HG03025 (cell line): ENCODE measurements at regions not wholly inside any gene's neighbourhood (a gene's known extent, or its start where the extent isn't known, plus 50 kb on each side); places are given as distances from the start of the nearest gene placed in this dataset.
A peak's percentile ranks its signal among the peaks of the same experiment; 100 is the strongest.

ENCODE experiments used
- ATAC-seq: cut with Tn5 transposase; IDR thresholded peaks from one replicate; pipeline ENCODE4 v1.9.1; 2021; ENCODE audit warnings: mild to moderate bottlenecking, moderate library complexity; ENCODE audit not compliant: unreplicated experiment, low FRiP score

DNA sequence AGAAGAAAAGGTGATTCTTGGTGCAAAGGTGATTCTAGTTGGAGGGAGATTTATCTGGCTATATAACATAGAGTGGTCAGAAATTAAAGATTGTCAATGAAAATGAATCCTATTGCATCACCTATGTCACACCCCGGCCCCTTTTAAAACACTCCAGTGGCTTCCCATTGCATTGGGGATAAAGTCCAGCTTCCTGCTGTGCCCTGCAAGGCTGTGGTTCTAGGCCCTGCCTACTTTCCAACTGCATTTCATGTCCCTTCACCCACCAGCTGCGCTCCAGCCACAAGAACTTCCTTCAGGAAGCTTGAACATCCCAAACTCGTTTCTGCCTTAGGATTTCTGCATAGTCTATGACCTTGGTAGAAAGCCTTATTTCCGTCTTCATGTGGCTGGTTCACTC is 118.7 kb upstream of the UMPS start:
- no peak for ATAC-seq

DNA sequence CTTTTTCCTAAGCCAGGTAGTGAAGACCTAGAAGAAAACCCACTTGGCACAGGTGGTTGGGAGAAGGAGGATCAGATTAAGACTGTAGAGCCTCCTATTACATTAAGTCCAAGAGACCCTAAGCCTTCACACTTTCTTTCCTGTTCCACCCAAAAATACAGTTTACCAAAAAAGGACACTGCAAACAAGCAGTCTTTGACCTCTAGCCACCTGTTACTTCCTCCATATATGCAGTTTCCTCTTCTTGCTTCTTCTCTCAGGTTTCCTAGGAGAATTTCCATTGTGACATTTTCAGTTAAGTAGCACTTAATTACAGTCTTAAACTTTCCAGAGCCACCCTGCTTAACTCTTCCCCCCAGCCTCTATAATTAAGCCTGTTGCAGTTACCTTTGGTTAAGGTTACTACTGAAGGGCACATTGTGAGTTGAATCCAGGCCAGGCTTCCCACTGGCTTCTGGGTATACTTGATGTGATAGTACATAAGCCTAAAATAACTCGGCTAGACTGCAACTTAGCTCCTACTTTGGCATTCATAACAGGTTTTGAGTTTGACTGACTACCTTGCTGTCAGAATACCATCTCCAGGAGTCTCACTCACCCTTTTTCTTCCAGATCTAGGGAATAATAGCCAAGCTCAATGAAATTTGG is 114.2 kb upstream of the UMPS start:
- no peak for ATAC-seq

DNA sequence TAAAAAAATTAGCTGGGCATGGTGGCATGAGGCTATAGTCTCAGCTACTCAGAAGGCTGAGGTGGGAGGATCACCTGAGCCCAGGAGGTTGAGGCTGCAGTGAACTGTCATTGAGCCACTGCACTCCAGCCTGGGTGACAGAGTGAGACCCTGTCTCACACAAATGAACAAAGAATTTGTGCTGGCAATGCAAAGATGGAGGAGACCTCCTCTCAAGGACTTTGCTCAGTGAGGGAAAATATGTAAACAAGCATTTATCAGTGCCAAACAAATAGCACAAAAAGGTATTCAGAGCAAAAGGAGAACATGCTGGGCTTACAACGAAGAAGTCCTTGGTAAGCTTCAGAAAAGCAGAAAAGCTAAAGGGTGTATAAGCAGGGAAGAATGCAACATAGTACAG is 113.1 kb upstream of the UMPS start:
- ATAC-seq = no peak

DNA sequence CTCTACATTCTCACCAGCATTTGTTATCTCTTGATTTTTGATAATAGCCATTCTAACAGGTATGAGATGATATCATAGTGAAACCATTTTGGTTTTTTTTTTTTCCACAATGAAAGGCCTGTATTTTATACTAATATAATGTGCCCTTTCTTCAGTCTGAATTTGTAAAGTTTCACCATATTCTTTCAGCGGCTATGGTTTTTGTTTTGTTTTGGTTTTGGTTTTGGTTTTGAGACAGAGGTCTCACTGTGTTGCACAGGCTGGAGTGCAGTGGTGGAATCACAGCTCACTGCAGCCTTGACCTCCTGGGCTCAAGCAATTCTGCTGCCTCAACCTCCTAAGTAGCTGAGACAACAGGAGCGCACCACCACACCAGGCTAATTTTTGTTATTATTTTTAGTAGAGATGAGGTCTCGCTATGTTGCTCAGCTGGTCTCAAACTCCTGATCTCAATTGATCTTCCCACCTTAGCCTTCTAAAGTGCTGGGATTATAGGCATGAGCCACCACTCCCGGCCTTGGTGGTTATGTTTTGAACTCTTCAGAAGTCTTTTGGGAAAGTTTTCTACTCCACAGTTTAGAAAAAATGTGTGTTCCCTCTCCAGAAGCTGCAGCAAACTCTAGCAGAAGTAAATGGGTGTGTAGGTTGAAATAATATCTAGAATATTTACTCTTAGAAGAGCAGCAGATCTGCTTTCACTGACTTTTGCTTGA is 110.2 kb upstream of the UMPS start:
- no peak for ATAC-seq

DNA sequence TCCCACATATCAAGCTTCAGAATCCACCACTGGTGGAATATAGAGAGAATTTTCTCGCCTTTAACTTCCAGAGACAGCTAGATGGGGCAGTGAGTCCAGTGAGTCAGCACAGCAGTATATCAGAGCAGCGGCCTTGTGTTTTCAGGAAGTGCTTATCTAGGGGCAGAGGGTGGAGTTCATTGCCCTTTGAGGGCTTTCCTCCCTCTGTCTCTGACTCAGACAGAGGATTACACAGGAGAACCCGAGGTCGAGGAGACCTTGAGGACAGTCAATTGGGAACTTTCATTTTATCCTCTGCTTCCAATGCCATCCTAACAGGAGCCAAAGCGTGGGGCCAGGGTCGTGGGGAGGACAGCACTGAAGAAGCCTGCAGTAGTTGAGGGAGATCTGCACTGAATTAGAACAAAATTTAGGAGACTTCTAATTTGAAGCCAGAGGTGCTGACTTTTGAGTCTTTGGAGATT is 109.6 kb upstream of the UMPS start:
- ATAC-seq = peak; percentile 53

DNA sequence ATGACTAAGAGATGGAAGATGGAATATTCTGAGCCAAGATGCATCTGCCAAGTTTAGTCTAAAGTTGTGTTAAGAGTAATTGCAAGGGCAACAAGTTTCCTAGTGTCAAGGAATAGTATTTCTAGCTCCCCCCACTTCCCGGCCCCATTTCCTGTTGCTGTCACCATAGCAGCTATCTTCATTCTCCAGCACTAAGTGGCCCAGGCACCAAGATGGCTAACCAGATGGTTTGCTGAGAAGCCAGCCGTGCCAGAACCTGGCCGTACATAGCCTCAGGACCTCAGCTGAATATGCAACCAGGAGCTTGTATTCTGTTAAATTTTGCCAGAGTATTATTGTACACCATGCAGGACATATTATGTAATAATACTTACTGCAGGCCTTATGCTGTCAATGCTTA is 108.8 kb upstream of the UMPS start:
- no peak for ATAC-seq

DNA sequence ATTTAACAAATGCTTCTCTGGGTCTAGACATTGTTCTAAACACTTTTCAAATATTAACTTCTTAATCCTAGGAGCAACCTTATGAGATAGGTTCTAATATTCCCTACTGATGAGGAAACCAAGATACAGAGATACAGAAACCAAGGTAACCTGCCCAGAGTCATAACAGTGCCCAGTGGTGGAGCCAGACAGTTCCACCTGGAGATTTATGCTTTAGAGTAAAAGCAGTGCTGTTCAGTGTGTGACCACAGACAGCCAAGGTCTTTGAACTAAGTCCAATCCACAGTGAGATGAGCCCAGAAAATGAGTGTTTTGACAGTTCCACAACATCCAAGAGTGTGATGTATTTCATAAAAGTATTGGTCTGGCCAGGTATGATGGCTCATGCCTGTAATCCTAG is 105.2 kb upstream of the UMPS start:
- ATAC-seq = no peak

DNA sequence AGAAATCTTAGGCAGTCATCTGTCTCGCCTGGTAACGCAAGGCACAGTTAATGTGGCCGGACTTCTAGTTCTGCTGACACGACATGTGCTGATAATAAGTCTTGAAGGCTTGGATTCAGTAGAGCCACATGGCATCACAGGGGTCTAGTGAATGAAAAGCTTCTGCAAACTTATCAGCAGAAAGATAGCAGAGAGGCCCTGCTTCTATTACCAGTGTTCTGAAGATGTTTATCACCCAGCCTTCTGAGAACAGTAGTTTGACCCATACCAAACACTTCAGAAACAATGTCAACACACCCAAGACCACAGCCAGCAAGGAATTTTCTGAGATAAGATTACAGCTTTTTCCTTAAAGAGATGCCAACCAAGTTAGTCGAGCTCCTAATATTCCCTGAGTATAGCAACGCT is 102.7 kb upstream of the UMPS start:
- ATAC-seq = no peak

DNA sequence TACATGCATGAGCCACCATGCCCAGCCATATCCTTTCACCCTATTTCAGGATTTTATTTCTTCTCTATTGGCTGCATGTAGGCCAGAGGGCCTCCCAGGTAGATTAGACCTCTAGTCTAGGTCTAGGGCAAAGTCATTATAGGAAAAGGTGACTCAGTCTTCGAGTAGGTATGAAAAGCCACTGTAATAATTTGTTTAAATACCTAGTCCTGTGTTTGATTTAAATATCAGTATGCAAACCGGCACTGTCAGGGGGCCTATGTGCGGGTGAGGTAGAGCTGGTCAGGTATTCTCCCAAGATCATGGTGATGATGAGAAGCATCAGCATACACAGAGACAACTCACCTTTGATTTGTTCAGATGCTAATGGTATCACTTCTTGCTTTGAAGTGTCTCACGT is 101.4 kb upstream of the UMPS start:
- ATAC-seq = no peak

DNA sequence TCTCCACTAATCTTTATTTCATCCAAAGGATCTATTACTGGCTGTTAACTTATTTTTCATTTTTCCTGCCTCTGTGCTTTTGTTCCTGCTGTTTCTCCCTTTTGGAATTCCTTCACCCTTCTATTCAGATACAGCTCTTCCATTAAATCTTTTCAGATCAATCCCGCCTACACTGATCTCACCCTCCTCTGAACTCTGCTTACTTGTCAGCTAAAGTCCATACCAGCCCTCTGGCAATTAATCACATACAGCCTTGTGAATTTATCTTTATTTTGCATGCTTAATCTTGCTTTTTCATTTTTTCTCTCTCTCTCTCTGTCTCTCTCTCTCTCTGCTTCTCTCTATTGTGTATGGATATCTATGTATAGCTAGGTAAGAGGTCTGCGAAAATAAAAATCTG is 100.8 kb upstream of the UMPS start:
- no peak for ATAC-seq

DNA sequence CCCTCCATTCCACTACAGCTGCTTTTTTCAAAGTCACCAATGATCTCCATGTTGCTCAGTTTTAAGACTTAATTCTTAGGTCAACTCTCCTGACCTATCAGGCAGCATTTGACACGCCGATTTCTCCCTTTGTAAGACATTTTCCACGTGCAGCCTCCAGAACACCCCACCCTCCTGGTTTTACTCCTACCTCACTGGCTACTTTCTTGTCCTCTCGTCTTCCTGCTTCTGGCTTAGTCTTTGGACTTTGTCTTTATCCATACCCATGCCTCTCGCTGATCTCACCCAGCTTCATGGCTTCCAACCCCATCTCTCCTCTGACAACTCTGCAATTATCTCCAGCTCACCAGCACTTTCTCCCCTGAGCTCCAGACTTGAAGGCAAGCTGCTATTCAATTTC is 99.3 kb upstream of the UMPS start:
- no peak for ATAC-seq

DNA sequence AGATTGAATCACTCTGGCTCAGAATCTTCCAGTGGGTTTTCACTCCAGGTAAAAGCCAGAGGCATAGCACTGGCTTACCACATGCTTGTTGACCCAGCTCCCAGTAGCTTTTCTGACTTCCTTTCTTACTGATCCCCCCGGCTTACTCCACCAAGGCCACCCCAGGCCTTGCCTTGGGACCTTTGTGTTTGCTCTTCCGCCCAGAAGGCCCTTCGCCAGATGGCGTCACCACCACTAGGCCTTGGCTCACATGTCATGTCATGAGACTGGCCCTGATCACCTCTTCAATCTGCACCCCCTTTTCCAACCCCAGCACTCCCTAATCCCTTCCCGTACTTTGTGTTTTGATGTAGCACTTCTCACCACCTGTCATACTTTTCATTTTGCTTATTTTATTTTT is 98.5 kb upstream of the UMPS start:
- ATAC-seq = no peak

DNA sequence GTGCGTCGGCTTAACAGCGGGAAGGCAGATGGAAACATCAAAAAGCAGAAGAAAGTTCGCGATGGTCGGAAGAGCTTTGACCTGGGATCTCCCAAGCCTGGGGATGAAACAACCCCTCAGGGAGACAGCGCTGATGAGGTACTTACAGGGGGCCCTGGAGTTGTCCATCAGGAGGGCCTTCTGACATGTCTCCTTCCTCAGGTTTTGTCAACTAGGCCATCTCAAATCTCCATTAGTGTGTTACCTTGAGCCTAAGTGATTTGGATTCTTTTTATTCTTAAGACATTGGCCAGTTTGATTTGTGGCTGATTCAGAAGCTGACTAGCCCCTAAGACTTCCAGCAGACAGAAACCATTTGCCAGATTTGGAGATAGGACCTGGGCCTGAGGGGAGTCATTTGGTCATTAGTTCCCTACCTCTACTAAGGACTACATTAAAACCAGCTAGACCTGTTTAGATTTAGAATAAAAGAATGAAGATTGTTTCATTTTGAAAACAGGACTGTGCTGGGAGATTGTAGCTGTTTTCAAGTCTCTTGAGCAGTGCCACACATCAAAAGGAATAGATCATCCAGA is 97.6 kb upstream of the UMPS start:
- no peak for ATAC-seq

DNA sequence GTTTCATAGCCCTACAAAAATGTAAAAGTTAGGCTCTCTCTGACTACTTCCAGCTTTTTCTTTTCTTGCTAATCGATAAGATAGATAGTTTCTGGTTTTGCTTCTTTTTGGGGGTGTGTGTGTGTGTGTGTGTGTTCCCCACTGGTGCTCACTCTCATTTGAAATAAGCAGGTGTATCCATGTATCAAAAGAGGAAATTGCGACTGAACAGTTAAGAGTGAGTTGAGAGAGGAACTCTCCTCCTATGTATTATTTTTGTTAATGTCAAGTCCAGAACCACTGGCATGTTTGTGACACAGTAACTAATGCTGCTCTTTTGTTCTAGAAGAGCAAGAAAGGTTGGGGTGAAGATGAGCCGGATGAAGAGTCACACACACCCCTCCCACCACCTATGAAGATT is 96.7 kb upstream of the UMPS start:
- ATAC-seq = no peak

DNA sequence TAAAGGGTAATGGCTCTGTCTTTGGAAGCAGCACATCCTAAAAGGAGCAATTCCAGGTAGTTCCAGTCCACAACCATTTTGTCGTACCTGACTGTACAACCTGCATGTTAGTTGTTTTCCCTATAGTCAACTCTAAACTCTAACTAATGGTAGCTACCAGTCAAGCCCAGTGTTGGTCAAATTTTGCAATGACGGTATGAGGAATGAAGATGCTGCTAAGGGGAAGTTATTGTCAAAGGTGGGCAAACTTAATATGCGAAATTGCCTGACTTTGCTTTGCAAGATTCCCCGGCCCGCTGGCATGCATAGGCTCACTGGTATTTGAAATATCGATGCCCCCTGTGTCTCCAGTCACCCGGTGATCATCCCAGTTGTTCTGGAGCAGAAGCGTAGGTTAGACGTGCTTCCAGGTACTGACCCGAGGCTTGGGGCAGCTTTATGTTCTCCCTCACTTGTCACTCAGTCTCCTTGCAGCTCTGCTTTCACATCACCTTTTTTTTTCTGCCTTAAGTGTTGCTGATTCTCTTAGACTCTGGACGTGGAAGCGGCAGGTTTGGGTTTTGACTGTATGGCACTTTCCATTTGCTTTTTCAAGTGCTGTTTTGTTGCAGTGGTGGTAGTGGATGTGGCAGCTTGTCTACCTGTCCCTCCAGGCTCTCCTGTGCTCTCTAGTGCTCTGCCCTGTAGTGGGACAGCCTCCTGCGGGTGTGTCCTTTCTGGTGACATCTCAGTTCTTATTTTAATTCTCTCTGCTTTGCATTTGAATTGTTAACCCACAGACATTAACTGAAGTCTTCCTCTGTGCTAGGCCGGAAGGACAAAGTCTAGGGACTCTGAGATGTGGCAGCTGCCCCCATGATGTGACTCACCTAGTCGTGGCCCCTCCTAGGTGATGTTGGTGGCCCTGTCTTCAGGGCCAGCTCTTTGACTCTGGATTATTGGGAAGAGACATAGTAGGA is 95.8 kb upstream of the UMPS start:
- ATAC-seq = peak; percentile 46

DNA sequence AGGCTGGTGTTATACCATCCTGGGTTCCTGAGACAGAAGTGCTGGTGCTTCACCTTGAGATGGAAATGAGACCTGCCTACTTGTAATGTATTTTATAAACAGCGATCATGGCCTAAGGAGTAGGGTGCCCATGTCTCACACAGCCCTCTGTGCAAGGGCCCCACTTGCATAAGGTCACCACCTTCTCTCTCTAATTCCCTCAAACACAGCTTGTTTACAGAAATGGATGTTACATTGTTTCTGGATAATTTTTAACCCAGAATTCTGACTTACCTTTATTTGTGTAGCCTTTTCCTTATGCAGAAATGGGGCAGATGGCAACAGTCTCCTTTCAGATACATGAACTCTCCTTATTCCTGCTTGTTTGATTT is 95.1 kb upstream of the UMPS start:
- no peak for ATAC-seq

DNA sequence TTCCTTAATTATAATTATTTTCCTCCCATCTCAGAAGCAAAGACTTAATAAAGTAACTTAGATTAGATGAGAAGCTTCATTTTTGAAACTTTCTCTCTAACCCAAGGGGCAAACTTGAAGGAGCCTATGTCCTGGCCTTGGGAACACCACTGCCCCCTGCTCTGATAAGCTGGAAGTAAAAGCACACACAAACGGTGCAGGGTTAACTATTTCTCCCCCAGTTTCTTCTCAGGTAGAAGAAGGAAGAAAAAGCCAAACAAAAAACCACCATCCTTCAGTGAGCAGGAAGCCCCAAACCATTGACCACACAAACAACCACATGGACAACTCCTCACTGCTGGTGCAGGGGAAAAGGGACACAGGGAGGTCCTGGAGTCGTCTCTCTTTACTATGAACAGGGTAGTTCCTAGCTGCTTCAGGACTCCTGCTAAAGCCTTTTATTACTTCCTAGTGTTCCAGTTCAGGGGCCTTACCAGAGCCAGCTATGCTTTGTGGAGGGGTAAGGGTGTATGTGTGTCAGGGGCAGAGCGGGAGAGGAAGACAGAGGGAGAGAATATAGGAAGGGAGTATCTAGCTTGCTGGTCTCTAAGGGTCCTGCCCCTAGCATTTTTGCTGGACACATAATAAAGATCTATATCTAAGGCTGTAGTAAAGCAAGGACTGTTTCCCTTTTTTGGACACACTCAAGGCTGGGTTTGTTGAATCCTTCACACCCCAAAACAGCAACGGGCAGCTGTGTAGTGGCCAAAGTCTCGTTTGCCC is 94.0 kb upstream of the UMPS start:
- ATAC-seq = no peak

DNA sequence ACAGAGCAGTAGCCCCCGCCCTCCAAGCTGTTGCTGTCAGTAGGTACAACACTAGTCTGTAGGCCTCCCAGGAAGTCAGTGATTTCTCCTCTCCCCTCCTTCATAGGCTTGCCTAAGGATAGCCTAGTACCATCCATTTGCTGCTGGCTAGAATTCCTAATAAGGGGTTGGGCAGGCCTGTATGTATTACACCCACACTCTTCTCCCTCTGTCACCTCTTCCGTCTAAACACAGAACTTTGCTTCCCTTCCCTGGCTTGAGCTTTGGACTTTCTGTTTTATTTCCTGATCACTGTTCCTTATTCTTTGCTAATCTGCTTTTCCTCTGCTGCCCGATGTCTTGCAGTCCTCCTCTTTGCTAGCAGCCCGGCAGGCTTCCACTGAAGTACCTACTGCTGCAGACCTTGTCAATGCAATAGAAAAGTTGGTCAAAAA is 93.4 kb upstream of the UMPS start:
- no peak for ATAC-seq

DNA sequence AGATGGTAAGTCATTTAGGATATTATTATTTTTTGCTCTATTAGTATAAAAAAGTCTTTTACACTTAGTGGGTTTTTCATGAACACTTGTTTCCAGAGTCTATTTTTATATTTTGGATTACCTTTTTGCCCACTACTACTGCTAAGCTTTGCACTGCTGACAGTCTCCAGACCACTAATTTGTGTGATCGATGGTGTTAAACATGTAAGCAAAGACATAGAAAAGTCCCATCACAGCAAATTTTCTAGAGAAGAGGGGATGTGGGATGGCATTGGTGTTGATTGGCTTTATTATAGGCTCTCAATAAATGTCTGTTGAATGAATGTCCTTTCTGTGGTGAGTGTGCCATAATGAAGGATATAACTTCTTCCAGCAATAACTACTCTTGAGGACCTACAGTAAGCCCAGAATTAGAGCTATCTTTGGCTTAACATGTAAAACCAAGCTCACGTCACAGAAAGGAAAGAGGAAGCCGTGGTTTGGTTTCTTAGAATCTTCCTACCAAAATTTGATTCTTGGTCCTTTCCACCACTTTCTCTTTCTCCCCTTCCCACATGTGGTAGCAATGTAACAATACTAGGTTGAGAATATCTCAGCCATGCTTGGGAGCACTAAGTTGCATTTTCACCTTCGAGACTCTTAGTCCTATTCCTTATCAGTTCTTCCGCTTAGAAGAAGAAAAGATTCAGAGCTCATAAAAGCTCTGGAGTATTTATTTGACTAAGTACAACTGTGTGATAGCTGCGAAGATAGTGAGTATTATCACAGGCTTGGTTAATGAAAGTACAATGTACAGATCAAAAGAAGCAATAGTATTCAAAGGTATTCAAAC is 90.6 kb upstream of the UMPS start:
- no peak for ATAC-seq
